Brain pericyte (primary cell): ENCODE measurements at regions not wholly inside any gene's neighbourhood (a gene's known extent, or its start where the extent isn't known, plus 50 kb on each side); places are given as distances from the start of the nearest gene placed in this dataset.
"Not testable (repeated sequence)": the region's sequence is repeated elsewhere in the genome, so short reads cannot be mapped to it uniquely, and the experiment has no call there.

ENCODE experiments used
- DNase-seq: peaks from one replicate; pipeline ENCODE4 v3.0.0-alpha.2; 2012; ENCODE audit warnings: low read depth, low spot score

DNA sequence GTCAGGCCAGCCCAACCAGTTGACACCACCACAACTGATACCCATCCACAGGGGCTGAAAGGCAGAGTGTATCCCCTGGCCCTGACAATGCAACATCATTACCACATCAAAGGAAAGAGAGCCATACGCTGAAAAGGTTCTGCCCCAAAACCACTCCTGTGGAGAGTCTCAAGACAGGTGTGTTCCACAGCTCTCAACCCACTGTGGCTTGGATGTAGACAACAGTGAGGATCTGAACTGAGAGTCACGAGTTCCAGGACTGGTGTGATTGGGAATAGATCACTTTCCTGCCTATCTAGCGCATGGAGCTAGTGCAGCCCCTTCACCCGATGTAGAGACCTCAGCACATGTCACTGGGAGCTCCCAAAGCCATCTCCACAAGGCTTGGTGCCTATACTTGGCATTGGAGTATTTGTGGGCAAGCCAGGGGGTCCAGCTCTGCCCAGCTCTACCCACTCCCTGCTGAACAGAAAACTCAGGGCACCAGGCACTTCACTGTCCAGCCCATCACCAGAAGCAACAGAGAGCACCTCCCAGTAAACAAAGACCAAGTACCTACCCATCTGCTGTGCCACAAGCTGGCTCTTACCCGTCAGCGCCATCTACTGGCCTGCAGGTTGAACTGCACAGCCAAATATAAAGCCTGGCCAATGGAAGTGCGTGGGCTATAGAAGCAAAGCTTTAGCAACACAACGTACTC, 579.5 kb downstream of the UQCRFS1 start:
- DNase-seq, result no peak

DNA sequence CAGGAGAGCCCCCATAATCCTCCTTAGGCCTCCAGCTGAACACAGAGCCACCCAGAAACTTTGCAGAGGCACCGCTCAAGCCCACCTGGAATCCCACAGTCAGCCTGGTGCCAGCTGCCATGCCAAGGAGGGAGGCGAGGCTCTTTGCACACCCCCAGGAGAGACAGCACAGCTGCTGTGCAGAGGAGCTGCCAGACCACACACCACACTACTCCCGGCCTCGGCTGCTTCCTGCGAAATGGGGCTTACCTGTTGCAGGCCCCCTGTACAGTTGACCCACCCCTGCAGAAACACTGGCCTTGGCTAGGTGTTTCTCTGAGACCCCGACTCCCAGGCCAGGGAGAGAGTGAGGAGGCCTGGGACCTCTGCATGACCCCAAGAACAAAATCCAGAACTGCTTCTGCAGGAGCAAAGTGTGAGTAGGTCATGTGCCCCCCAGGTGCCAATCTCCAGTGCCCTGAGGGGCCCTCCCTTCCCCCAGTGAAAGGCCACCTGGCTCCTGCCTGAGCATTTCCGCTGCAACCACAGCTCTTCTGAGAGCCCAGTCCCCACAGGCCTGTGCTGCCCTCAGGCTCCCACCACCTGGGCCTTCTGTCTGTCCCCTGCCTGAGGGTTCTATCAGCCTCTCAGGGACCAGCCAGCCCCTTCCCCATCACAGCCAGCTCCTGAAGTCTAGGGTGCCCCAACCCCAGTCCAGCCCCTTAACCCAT, 580.4 kb downstream of the UQCRFS1 start:
- DNase-seq, result no peak

DNA sequence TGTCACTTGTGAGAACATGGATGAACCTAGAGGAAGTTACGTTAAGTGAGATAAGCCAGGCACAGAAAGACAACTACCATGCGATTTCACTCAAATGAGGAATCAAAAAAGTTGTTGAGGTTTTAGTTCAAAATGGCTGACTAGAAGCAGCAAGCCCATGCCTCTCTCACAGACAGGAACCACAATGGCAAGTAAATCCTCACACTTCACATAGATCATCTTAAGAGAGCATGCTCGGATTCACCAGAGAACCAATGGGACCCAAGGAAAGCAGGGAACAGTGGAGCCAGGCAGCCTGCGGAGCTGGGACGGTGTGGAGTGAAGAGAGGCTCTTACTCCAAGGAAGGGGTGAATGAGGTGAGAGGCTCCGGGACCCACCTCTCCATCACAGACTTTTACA, 581.0 kb downstream of the UQCRFS1 start:
- DNase-seq, result no peak

DNA sequence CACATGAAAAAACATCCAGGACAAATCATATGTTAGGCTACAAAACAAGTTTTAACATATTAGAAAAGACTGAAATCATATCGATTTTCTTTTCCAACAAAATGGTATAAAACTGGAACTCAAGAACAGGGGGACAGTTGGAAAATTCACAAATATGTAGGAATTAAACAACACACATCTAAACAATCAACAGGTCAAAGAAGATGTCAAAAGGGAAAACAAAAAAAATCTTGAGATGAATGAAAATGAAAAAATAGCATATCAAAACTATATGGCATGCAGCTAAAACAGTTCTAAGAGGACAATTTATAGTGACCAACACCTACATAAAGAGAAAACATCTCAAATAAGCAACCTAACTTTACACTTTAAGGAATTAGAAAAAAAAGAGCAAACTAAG, 585.3 kb downstream of the UQCRFS1 start:
- no peak for DNase-seq

DNA sequence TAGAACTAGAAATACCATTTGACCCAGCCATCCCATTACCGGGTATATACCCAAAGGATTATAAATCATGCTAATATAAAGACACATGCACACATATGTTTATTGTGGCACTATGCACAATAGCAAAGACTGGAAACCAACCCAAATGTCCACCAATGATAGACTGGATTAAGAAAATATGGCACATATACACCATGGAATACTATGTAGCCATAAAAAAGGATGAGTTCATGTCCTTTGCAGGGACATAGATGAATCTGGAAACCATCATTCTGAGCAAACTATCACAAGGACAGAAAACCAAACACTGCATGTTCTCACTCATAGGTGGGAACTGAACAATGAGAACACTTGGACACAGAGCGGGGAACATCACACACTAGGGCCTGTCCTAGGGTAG, 586.5 kb downstream of the UQCRFS1 start:
- not testable (repeated sequence) for DNase-seq

DNA sequence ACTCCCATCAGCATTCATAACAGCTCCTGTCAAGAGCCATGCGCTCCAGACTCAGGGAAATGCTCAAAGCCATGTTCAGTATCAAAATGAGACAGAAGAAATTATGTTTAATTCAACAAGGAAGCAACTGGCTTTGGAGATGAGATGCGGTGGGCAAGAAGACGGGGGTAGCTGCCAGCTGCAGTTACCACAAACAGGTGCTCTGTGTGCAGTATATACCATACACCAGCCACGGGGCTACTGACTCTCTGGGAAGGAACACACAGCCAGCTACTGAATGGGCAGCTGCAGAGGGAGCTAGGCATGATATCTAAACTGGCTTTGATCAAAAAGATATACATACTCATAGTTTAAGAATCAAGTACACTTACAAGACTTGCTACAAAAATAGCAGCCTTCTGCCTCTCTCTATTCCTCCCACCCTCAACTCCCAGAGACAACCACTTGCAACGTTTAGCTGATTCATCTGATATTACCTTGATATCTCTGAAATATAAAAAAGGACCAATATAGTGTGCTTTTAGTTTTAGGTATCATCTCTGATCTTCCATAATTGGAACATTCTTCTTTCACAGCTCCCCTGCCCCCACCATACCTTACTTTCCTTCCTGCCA, 593.0 kb downstream of the UQCRFS1 start:
- DNase-seq, result no peak

DNA sequence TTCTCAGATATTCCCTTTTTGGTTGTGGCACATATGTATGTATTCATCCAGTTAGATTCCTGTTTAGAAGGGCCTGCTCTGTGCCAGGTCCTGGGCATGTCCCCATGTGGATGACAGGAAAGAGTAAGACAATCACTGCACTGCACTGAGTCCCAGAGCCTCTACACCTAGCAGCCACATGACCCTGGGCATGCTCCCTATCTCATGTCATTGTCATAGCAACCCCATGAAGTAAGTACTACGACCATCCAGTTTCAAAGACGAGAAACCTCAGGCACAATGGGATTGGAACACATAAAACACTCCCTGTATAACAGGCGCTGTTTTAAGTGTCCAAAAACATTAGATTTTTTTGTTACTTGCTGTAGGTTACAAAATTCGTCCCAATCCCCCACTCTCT, 594.4 kb downstream of the UQCRFS1 start:
- no peak for DNase-seq

DNA sequence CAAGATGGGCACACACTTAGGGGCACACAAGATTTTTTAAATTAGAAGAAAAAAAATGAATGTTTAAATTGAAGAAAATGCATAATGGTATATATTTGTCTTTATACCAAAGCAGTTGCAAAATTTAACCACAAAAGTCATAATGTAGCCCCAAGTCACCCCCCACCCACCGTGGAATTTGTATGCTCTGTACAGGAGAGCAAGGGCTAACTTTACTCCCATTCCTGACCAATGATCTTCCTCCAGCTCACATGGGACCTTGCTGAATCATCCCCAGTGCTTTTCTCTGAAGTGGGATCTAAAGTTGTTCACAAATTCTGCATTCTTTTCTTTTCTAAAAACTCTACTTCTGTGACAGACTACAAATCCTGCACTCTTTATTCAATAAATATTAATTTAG, 597.0 kb downstream of the UQCRFS1 start:
- DNase-seq, result no peak

DNA sequence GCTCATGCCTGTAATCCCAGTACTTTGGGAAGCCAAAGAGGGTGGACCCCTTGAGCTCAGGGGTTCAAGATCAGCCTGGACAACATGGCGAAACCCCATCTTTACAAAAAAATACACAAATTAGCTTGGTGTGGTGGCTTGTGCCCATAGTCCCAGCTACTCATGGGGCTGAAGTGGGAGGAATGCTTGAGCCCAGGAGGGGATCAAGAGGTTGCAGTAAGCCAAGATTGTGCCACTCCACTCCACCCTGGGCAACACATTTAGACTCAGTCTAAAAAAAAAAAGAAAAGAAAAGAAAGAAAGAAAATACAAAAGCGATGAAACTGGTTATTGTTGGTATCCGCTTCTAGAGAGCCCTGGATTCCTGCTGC, 597.4 kb downstream of the UQCRFS1 start:
- no peak for DNase-seq

DNA sequence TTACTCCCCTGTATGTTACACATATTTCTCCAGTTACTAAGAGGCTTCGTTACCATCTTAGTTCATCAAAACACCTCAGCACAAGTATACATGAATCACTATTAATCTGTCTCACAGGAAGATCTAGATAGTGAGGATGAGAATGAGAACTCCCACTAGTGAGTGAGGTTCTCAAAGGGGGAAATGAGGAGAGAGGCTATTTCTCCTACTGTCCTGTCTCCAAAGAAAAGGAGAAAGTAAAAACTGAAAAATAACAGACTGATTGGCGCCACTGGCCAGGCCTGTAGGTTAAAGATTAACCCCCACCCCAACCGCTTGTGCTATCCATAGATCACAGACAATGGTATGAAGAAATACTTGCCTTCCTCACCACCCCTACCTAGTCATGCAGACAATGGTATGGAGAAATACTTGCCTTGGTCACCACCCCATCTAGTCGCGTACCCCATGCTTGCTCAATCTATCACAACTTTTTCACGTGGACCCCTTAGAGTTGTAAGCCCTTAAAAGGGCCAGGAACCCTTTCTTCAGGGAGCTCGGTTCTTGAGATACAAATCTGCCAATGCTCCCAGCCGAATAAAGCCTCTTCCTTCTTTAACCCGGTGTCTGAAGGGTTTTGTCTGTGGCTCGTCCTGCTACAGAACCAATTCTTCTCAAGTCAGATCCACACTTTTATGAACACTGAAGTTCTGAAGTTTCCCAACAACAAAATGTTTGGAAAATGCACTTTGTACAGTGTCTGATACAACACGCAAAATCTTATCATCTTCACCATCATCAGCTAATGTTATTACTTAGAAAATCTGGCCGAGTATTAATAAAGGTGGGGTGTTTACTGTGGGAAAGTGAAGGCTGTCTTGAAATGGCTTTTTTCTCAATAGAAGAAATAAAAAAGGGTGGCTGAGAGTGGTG, 598.1 kb downstream of the UQCRFS1 start:
- no peak for DNase-seq

DNA sequence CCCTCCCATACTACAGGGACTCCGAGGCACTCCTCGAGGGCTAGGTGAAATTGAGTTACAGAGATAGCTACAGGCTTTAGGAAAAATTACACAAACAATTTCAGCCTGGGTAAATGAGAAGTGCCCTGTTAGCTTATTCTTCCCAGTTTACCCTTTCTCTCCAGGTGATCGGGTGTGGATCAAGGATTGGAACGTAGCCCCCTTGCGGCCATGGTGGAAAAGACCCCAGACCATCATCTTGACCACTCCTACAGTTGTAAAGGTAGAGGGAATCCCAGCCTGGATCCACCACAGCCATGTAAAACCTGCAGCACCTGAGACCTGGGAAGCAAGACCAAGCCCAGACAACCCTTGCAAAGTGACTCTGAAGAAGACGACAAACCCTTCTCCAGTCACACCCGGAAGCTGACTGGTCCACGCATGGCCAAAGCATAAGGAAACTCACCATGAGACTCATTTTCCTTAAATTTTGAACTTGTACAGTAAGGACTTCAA, 600.6 kb downstream of the UQCRFS1 start:
- no peak for DNase-seq

DNA sequence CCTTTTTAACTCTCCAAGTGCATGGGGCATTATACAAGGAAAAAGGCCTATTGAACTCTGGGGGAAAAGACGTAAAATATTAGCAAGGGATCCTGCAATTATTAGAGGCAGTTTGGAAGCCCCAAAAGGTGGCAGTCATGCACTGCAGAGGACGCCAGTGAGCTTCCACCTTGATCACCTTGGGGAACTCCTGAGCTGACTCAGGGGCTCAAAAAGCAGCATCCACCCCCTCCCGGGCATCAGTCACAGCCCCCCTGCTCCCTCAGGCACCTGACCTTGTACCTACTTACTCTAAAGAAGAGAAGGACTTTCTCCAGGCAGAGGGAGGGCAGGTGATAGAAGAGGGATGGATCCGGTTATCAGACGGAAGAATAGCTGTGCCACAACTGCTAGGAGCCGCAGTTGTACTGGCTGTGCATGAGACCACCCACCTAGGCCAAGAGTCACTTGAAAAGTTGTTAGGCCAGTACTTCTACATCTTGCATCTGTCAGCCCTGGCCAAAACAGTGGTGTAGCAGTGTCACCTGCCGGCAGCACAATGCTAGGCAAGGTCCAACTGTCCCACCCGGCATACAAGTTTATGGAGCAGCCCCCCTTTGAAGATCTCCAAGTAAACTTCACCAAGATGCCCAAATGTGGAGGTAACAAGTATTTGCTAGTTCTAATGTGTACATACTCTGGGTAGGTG, 601.6 kb downstream of the UQCRFS1 start:
- DNase-seq, result not testable (repeated sequence)

DNA sequence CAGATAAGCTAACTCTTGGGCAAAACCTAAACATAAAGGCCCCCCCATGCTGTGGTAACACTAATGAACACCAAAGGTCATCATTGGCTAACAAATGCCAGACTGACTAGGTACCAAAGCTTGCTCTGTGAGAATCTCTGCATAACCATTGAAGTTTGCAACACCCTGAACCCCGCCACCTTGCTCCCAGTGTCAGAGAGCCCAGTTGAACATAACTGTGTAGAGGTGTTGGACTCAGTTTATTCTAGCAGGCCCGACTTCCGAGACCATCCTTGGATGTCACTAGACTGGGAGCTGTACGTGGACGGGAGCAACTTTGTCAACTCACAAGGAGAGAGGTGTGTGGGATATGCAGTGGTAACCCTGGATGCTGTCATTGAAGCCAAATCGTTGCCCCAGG, 602.2 kb downstream of the UQCRFS1 start:
- DNase-seq, result no peak

DNA sequence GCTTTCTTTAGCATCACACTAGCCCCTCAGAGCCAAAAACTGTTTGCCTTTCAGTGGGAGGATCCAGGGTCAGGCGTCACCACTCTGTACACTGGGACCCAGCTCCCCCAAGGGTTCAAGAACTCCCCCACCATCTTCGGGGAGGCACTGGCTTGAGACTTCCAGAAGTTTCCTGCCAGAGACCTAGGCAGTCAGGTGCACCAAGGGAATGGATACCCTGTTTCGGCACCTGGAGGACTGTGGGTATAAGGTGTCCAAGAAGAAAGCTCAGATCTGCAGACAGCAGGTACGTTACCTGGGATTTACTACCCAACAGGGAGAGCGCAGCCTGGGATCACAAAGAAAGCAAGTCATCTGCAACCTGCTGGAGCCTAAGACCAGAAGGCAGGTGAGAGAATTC, 603.0 kb downstream of the UQCRFS1 start:
- DNase-seq, result no peak

DNA sequence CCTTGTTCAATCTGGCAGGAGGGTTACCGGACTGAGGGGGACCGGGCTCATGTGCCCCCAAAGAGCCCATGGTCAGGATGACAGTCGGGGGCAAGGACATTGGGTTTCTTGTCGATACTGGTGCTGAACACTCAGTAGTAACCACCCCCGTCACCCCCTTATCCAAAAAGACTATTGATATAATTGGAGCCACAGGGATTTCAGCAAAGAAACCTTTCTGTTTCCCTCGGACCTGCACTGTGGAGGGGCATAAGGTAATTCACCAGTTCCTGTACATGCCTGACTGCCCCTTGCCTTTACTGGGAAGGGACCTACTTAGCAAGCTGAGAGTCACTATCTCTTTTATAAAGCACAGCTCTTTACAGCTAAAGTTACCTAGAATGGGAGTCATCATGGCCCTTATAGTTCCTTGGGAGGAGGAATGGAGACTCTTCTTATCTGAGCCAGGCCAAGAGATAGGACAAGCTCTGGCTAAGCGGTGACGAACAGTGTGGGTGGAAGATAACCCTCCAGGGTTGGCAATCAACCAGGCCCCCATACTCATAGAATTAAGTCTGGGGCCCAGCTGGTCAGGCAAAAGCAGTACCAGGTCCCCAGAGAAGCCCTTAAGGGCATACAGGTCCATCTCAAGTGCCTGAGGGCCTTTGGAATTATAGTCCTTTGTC, 603.7 kb downstream of the UQCRFS1 start:
- DNase-seq, result no peak

DNA sequence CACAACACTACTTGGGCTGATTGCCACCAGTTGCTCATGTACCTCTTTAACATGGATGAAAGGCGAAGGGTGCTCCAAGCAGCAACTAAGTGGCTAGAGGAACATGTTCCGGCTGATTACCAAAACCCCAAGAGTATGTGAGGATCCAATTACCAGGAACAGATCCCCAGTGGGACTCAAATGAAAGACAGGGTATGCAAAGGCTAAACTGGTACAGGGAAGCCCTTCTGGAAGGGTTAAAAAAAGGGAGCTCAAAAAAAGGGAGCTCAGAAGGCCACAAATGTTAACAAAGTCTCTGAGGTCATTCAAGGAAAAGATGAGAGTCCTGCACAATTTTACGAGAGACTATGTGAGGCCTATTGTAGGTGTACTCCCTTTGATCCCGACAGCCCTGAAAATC, 604.7 kb downstream of the UQCRFS1 start:
- DNase-seq, result no peak

DNA sequence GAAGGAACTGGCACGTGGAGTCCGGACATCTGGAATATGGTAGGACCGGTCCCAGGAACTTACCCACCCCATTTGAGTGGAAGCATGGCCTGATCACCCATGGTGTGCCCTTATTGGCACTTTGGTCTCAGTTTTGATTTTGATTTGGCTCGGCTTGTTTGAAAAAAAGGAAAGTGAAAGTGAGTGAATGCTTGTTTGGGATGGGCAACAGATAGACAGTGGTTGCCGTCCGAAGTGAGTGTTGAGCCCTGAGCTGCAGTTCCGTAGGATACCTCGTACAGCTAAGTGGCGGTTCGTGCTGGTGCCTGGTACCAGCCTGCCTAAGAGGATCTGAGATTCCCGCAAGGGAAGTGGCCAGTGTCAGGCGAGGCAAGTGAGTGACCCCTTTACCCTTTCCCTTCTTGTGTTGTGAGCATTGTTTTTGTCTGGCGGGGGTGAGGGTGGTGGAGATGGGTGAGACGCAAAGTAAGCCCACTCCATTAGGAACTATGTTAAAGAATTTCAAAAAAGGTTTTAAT, 605.8 kb downstream of the UQCRFS1 start:
- DNase-seq, result no peak

DNA sequence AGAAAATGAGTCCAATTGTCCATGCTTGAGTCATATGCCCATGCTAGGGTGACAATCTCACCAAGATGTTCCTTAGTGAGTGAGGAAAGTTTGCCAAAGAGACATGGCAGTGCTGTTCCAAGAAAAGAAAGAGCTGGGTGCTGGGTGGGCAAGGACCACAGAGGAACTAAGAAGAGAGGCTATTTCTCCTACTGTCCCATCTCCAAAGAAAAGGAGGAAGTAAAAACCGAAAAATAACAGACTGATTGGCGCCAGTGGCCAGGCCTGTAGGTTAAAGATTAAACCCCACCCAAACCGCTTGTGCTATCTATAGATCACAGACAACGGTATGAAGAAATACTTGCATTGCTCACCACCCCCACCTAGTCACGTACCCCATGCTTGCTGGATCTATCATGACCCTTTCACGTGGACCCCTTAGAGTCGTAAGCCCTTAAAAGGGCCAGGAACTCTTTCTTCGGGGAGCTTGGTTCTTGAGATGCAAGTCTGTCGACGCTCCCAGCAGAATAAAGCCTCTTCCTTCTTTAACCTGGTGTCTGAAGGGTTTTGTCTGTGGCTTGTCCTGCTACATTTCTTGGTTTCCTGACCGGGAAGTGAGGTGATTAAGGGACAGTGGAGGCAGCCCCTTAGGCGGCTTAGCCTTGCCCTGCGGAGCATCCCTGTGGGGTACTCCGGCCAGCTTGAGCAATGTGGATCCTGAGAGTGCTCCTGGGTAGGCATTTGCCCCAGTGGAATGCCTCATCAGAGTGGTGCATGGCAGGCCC, 606.5 kb downstream of the UQCRFS1 start:
- DNase-seq, result no peak

DNA sequence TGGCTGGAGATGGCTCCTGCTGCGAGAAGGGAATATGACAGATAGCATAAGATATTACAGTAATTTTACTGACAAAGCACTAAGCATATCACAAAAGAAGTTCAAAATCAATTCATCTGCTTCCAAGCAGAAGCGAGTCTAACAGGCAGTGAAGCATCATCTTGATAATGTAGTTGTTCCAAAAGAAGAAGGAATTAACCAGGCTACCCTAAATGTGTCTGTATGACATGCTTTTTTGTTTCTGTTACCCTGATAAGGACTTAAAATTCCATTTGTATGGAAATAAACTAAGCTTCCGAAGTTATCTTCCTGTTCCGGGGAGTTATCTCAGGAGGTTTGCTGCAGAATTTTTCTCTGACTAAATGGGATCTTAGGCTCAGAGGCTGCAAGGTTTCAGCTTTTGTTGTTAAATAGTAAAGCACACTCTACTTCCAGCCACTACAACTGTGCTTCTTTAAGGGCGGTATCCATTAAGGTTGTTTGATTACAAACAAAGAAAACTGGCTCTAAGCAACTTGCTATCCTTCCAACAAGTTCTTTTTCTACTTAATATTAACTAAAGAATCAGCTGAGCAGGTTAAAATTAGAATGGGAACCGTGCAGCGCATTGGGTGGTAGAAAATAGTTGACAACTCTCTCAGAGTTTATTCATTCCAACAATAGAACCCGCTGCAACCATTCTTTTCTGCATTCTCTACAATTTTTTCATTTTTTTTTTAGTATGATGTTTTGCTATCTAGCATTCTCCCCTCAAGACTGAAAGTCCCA, 607.3 kb downstream of the UQCRFS1 start:
- no peak for DNase-seq
